ENCODE measurements at regions not wholly inside any gene's neighbourhood (a gene's known extent, or its start where the extent isn't known, plus 50 kb on each side); places are given as distances from the start of the nearest gene placed in this dataset.
"Not testable (repeated sequence)": the region's sequence is repeated elsewhere in the genome, so short reads cannot be mapped to it uniquely, and the experiment has no call there.

DNA sequence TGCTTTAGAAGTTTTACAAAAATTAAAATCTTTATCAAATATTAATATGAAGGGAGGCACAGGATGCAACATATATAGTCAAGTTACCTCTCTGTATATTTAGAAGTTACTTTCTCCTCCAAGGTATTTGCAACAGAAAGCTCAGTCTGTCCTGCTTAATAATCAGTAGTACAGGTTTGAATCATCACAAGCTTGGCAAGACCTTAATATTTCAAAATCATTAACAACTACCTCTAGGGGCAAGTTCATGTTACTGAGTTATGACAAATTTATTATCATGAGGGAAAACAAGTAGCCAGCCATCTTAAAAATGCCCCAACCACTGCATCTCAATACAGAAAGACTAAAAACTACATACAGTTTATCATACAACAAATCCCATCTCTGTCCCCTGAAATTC is 116.0 kb downstream of the PMAIP1 start:
- not testable (repeated sequence) for DNase-seq (ENCODE audit: low read depth in 3 of 3)

GRCh38 chr18:60013148-60013547 is 113.4 kb downstream of the PMAIP1 start:
- not testable (repeated sequence) for DNase-seq (ENCODE audit: low read depth in 3 of 3)

- DNase-seq (ENCODE audit: low read depth in 3 of 3) = no peak
These were observed 111.2 kb downstream of the PMAIP1 start for GRCh38 chr18:60010984-60011383.

DNA sequence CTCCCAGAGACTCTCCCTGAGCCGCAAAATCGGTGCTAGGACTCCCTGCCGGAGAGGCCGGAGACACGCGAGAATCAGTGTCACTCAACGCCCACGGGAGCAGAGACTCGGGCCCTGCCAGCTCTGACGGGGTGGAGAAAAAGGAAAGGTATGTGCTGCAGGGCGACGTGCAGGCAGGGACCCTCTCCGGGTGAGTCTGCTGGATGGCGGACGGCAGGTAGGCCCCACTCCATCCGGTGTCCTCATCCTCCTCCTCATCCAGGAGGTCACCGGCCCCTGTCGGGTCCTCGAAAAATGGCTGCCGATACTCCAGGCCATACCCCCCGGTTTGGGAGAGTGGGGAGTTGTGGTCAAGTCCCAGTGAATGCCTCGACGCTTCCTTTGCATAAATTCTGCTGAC is 110.7 kb downstream of the PMAIP1 start:
- DNase-seq (ENCODE audit: low read depth in 3 of 3) = no peak

GRCh38 chr18:60007661-60008060 is 107.9 kb downstream of the PMAIP1 start:
- DNase-seq (ENCODE audit: low read depth in 3 of 3) = no peak

- DNase-seq (ENCODE audit: low read depth in 3 of 3) = no peak
These were observed 103.9 kb downstream of the PMAIP1 start for GRCh38 chr18:60003610-60004185.

DNA sequence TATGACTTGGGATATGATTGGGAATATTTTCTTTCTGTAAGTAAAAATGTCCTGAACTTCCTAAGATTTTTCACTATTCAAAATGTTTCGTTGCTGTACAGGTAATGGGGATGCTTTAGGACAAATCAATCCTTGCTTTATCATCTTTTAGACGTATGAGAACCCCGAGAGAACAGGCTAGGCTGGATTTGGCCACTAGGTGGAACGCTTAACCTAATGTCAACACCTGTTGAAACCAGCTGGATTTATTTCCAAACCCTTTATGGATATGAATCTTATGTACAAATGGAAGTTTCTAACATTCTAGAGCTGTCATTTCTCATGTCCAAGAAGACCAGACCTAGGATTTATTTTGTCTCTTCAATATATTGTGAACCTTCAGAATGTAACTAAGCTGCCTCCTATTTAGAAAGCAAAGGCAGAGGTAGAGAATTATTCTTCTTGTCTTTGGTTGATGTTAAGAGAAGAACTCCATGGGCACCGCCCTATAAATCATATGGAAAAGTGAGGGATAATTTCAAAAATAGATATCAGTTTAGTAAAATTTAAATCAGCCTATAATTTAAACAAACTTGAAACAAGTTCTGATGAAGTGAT is 96.7 kb downstream of the PMAIP1 start:
- DNase-seq (ENCODE audit: low read depth in 3 of 3) = no peak

- DNase-seq (ENCODE audit: low read depth in 3 of 3) = no peak
These were observed 94.6 kb downstream of the PMAIP1 start for GRCh38 chr18:59994357-59994756.

- DNase-seq (ENCODE audit: low read depth in 3 of 3) = no peak
These were observed 93.8 kb downstream of the PMAIP1 start for GRCh38 chr18:59993560-59993959.

DNA sequence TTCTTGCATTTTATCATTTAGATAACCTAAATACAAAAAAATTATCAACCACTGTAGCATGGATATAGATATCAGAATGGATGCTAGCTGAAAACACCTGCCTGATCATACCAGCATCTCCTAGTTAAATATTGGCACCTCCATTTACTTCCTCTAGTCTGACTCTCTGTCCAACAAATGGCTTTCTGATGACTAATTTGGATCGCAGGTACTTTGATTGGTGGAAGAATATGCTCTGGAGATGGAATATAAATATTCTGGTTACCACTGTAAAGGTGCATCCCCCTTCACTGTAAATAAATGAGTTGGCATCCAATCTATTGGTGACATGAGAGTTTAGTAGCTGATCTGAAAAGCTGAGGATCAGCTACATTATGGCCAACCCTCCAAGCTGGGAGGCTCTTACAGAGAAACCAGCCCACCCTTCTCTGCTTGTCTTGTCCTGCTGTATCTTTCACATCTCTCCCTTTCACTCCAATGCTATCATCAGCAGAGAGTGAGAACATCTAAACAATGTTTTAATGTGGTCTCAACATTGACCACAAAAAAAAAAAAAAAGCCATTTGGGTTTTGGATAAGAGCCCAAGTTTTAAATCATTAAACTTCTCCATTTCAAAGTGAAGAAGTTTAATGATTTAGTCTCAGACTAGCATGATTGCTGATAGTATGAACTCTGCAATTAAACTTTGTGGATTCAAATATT is 90.5 kb downstream of the PMAIP1 start:
- DNase-seq (ENCODE audit: low read depth in 3 of 3) = no peak

DNA sequence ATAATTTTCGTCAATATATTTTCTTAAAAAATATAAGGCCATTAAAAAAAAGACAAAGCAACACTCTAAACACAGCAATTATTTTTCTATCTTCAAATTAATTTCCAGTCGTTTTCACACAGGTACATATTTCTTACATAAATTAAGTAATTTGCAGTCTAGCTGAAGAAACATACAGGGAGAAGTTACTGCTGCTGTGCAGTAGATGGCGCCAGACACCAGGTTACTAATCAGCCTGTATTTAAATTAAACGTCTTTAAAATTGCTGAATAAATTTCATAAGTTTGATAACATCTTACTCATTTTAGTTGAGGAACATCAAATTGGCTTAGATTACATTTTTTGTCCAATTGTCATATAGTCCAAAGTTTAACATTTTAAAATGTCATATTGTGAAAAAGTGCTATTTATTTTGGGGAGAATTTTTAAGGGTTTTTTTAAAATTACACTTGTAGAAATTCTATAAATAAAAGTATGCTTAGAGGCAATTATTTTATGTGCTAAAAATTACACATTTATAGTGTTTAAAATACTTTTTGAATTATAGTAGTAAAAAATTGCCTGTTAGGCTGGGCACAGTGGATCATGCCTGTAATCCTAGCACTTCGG is 88.4 kb downstream of the PMAIP1 start:
- peak; percentile 12 to 20 (median 13) for DNase-seq (ENCODE audit: low read depth in 3 of 3)

DNA sequence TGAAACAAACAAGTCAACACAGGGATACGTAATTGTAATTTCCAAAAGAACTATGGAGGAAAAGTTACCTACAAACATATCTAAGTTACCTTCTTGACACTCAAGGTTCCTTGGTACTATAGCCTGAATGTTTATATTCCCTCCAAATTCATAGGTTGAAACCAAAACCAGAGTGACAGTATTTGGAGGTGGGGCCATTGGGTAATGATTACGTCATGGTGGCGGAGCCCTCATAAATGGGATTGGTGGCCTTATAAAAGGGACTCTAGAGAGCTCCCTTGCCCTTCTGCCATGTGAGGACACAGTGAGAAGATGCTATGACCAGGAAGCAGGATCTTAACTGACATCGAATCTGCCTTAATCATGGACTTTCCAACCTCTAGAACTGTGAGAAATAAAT is 87.3 kb downstream of the PMAIP1 start:
- no peak for DNase-seq (ENCODE audit: low read depth in 3 of 3)

GRCh38 chr18:59986139-59986538 is 86.3 kb downstream of the PMAIP1 start:
- no peak for DNase-seq (ENCODE audit: low read depth in 3 of 3)

DNA sequence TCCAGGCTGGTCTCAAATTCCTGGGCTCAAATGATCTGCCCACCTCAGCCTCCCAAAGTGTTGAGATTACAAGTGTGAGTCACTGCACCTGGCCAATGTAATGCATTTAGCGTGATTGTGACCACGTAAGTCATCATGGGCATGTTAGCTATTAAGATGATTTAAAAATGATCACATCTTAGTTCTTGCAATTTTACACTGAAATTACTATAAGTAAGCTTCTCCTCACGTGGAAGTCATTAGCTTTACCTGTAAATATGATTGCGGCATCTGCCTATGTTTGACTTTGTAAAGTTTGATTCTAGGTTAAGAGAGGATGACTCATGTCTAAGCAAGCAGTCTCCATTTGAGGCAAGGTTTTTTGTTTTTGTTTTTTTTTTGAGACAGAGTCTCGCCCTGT is 85.5 kb downstream of the PMAIP1 start:
- DNase-seq (ENCODE audit: low read depth in 3 of 3) = no peak

DNA sequence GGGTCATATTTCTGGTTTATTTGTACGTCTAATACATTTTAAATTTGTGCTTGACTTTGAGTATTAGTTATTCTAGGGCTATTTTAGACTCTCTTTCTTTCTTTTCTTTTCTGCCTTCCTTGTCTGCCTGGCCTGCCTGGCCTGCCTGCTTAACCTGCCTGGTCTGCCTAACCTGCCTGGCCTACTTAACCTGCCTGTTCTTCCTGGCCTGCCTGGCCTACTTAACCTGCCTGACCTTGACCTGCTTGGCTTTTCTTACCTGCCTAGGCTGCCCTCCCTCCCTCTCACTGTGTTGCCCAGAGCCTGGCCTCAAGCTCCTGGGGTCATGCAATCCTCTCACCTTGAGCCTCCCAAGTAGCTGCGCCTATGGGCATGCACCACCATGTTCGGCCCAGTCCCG is 83.7 kb downstream of the PMAIP1 start:
- no peak for DNase-seq (ENCODE audit: low read depth in 3 of 3)

- no peak for DNase-seq (ENCODE audit: low read depth in 3 of 3)
These were observed 80.4 kb downstream of the PMAIP1 start for GRCh38 chr18:59980188-59980637.

DNA sequence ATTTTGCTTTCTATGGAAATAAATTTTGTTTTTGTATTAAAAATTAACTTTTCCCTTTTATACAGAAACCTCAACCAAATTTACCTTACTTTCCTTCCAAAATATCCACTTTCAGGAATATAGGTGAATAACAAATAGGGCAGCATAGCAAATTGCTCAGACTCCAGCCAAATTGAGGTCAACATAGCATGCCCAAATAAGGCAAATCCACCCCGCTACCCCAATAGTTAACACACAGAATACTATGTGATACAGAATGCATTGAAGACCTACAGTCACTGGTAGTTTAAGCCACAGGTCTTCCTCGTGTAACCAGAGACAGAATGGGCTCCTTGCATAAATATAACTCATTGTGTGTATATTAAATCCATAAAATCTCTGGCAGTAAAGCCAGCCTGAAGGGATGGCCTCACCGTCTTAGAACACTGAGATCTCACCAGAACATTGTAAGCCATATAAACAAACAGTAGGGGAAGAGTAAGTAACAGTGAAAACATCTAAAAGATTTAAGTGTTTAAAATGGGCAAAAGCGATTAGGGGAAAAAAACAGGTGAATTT is 72.2 kb downstream of the PMAIP1 start:
- no peak for DNase-seq (ENCODE audit: low read depth in 3 of 3)

- not testable (repeated sequence) for DNase-seq (ENCODE audit: low read depth in 3 of 3)
These were observed 71.3 kb downstream of the PMAIP1 start for GRCh38 chr18:59971144-59971543.

- not testable (repeated sequence) for DNase-seq (ENCODE audit: low read depth in 3 of 3)
These were observed 69.8 kb downstream of the PMAIP1 start for GRCh38 chr18:59969477-59970028.

- no peak for DNase-seq (ENCODE audit: low read depth in 3 of 3)
These were observed 68.8 kb downstream of the PMAIP1 start for GRCh38 chr18:59968583-59968982.

DNA sequence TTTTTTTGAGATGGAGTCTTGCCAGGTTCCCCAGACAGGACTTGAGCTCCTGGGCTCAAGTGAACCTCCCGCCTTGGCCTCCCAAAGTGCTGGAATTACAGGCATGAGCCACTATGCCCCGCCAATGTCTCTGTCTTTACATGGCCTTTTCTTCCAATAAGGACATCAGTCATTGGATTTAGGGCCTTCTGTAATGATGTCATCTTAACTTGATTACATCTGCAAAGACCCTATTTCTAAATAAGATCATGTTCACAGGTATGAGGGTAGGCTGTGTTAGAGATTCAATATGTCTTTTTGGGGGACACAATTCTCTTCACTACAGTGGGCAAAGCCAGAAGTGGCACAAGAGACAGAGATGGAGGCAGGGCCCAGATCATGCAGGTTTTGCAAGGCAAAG is 68.1 kb downstream of the PMAIP1 start:
- no peak for DNase-seq (ENCODE audit: low read depth in 3 of 3)

DNA sequence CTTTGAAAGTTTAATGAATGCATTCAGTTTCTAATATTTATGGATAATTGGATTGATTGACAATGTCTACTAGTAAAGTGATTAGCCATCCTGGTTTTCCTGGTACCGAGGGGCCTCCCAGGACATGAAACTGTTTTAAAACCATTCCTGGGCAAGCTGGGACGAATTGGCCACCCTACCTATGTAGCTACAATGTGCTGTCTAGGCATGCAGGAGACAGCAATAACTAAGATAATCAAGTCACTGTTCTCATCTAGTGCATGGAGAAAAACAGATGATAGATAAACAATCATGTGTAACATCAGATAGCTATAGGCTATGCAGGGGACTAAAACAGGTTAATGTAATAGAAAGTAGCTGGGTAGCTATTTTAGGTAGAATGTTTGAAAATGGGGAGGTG is 67.1 kb downstream of the PMAIP1 start:
- no peak for DNase-seq (ENCODE audit: low read depth in 3 of 3)
